ENCODE measurements at regions not wholly inside any gene's neighbourhood (a gene's known extent, or its start where the extent isn't known, plus 50 kb on each side); places are given as distances from the start of the nearest gene placed in this dataset.

DNA sequence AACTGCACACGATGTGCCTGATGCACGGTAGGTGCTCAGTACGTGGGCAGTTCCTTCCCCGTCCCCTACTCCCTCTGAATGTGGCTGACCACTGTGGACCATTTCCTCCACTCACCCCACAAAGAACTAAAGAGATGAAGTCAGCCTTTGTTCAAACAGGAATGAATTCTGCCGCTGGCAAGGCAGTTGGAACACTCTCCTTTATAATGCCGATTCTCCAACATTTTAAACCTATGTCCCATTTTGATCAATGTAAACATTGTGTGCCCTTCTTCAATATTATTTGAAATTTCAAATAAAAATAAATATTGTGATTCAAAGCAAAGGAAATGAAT lies 57.5 kb upstream of the MEF2A start:
- TF ChIP-seq, protein P1, sequence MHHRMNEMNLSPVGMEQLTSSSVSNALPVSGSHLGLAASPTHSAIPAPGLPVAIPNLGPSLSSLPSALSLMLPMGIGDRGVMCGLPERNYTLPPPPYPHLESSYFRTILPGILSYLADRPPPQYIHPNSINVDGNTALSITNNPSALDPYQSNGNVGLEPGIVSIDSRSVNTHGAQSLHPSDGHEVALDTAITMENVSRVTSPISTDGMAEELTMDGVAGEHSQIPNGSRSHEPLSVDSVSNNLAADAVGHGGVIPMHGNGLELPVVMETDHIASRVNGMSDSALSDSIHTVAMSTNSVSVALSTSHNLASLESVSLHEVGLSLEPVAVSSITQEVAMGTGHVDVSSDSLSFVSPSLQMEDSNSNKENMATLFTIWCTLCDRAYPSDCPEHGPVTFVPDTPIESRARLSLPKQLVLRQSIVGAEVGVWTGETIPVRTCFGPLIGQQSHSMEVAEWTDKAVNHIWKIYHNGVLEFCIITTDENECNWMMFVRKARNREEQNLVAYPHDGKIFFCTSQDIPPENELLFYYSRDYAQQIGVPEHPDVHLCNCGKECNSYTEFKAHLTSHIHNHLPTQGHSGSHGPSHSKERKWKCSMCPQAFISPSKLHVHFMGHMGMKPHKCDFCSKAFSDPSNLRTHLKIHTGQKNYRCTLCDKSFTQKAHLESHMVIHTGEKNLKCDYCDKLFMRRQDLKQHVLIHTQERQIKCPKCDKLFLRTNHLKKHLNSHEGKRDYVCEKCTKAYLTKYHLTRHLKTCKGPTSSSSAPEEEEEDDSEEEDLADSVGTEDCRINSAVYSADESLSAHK (tag by site-specific recombination; IDR thresholded peaks at IDR 0.05) = no peak
- TF ChIP-seq, protein P2, sequence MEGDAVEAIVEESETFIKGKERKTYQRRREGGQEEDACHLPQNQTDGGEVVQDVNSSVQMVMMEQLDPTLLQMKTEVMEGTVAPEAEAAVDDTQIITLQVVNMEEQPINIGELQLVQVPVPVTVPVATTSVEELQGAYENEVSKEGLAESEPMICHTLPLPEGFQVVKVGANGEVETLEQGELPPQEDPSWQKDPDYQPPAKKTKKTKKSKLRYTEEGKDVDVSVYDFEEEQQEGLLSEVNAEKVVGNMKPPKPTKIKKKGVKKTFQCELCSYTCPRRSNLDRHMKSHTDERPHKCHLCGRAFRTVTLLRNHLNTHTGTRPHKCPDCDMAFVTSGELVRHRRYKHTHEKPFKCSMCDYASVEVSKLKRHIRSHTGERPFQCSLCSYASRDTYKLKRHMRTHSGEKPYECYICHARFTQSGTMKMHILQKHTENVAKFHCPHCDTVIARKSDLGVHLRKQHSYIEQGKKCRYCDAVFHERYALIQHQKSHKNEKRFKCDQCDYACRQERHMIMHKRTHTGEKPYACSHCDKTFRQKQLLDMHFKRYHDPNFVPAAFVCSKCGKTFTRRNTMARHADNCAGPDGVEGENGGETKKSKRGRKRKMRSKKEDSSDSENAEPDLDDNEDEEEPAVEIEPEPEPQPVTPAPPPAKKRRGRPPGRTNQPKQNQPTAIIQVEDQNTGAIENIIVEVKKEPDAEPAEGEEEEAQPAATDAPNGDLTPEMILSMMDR (tag by site-specific recombination; IDR thresholded peaks at IDR 0.05) = no peak
- no peak for TF ChIP-seq ZBTB17 (tag by site-specific recombination; IDR thresholded peaks at IDR 0.05)
- no peak for TF ChIP-seq ZIC2 (tag by site-specific recombination; IDR thresholded peaks at IDR 0.05)
- TF ChIP-seq OSR2 (tag by site-specific recombination; IDR thresholded peaks at IDR 0.05) = no peak
- no peak for TF ChIP-seq MZF1 (tag by site-specific recombination; IDR thresholded peaks at IDR 0.05; ENCODE audit: borderline replicate concordance)
- TF ChIP-seq ZNF777 (tag by site-specific recombination; IDR thresholded peaks at IDR 0.05; ENCODE audit: borderline replicate concordance) = no peak
- TF ChIP-seq GLI4 (tag by site-specific recombination; IDR thresholded peaks at IDR 0.05) = no peak
- TF ChIP-seq ZBTB7A (tag by site-specific recombination; IDR thresholded peaks at IDR 0.05; ENCODE audit: low read depth) = no peak
- TF ChIP-seq ZNF266 (tag by site-specific recombination; IDR thresholded peaks at IDR 0.05; ENCODE audit: low read depth) = no peak
- no peak for TF ChIP-seq ZNF571 (tag by site-specific recombination; IDR thresholded peaks at IDR 0.05)
- TF ChIP-seq, protein P3, sequence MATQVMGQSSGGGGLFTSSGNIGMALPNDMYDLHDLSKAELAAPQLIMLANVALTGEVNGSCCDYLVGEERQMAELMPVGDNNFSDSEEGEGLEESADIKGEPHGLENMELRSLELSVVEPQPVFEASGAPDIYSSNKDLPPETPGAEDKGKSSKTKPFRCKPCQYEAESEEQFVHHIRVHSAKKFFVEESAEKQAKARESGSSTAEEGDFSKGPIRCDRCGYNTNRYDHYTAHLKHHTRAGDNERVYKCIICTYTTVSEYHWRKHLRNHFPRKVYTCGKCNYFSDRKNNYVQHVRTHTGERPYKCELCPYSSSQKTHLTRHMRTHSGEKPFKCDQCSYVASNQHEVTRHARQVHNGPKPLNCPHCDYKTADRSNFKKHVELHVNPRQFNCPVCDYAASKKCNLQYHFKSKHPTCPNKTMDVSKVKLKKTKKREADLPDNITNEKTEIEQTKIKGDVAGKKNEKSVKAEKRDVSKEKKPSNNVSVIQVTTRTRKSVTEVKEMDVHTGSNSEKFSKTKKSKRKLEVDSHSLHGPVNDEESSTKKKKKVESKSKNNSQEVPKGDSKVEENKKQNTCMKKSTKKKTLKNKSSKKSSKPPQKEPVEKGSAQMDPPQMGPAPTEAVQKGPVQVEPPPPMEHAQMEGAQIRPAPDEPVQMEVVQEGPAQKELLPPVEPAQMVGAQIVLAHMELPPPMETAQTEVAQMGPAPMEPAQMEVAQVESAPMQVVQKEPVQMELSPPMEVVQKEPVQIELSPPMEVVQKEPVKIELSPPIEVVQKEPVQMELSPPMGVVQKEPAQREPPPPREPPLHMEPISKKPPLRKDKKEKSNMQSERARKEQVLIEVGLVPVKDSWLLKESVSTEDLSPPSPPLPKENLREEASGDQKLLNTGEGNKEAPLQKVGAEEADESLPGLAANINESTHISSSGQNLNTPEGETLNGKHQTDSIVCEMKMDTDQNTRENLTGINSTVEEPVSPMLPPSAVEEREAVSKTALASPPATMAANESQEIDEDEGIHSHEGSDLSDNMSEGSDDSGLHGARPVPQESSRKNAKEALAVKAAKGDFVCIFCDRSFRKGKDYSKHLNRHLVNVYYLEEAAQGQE (tag by site-specific recombination; IDR thresholded peaks at IDR 0.05) = no peak
- no peak for TF ChIP-seq BCL11A (tag by site-specific recombination; IDR thresholded peaks at IDR 0.05; ENCODE audit: low read depth)
- TF ChIP-seq ZNF623 (tag by site-specific recombination; IDR thresholded peaks at IDR 0.05) = no peak

Data from HEK293 (cell line).